GM12878 (cell line): ENCODE measurements at regions not wholly inside any gene's neighbourhood (a gene's known extent, or its start where the extent isn't known, plus 50 kb on each side); places are given as distances from the start of the nearest gene placed in this dataset.

Source experiments
- ATAC-seq: fragments of 200-7000 bp; cut with Tn5 transposase; 3 replicates; pipeline ENCODE4 v1.9.1; 2020; ENCODE audit warnings: mild to moderate bottlenecking, moderate library complexity
- BruUV-seq: library from RNA; stranded (reverse); fragments of 400-500 nt; replicated peaks from 2 replicates; lab custom pipeline; 2021; lab: Mats Ljungman, UMichigan
- CTCF ChIA-PET: fragments of 300-600 bp; sonication (Branson Sonifier 250); formaldehyde crosslinking; extraction: SDS; loops from one replicate; lab custom pipeline; 2021; ENCODE audit warnings: inconsistent platforms; lab: Yijun Ruan, JAX
- POLR2A ChIA-PET: fragments of 350-600 bp; formaldehyde crosslinking; extraction: SDS; loops from one replicate; lab custom pipeline; 2021; ENCODE audit warnings: inconsistent platforms; lab: Charles Lee
- RAD21 ChIA-PET: fragments of 300-600 bp; sonication (Branson Sonifier 250); formaldehyde crosslinking; loops from one replicate; lab custom pipeline; 2023; ENCODE audit warnings: antibody characterized with exemption; ENCODE audit not compliant: unreplicated experiment; lab: Charles Lee
- SMC1A ChIA-PET: fragments of 300-600 bp; sonication (Branson Sonifier 250); formaldehyde crosslinking; loops from one replicate; lab custom pipeline; 2023; ENCODE audit not compliant: unreplicated experiment, uncharacterized antibody; lab: Charles Lee
- DNase-seq: peaks from one replicate; pipeline ENCODE4 v3.0.0-alpha.2; 2011; ENCODE audit warnings: low read depth, low spot score
- FAIRE-seq: peaks from 3 replicates; lab custom pipeline; 2011; peaks lifted over from hg19 to GRCh38; lab: Jason Lieb, UNC
- H2AFZ ChIP-seq: 2 replicates; pipeline ENCODE4 v1.6.0; 2011; ENCODE audit warnings: low read depth, low read length, control low read depth; ENCODE audit not compliant: control insufficient read depth
- H3K27ac ChIP-seq: 2 replicates; pipeline ENCODE4 v1.5.1; 2011; ENCODE audit warnings: control low read depth; ENCODE audit not compliant: control insufficient read depth, insufficient read depth
- H3K27me3 ChIP-seq, 2 experiments: replicated peaks in 1 of 2; 2 replicates each; pipeline versions ENCODE4 v1.6.0 to v1.6.1; 2011; ENCODE audit warnings: low read length in 1 of 2; ENCODE audit not compliant: control insufficient read depth in 2 of 2, insufficient read depth in 2 of 2
- H3K36me3 ChIP-seq, 2 experiments: 2 replicates each; pipeline ENCODE4 v1.5.1; 2011; ENCODE audit warnings: low read length in 1 of 2; ENCODE audit not compliant: control insufficient read depth in 2 of 2, insufficient read depth in 2 of 2
- H3K4me1 ChIP-seq: 2 replicates; pipeline ENCODE4 v1.6.1; 2011; ENCODE audit warnings: mild to moderate bottlenecking, low read length, moderate library complexity, mixed read lengths; ENCODE audit not compliant: control insufficient read depth, insufficient read depth
- H3K4me2 ChIP-seq: 2 replicates; pipeline ENCODE4 v1.6.0; 2011; ENCODE audit warnings: control low read depth; ENCODE audit not compliant: control insufficient read depth, insufficient read depth
- H3K4me3 ChIP-seq: fragments of 200-600 bp; sonication (generic); 2 replicates; pipeline ENCODE4 v1.5.1; 2016
- H3K79me2 ChIP-seq: 2 replicates; pipeline ENCODE4 v1.6.0; 2011; ENCODE audit warnings: low read length; ENCODE audit not compliant: control insufficient read depth, insufficient read depth
- H3K9ac ChIP-seq: 2 replicates; pipeline ENCODE4 v1.8.0; 2011; ENCODE audit warnings: low read length, control low read depth, mixed read lengths; ENCODE audit not compliant: control insufficient read depth, insufficient read depth
- H3K9me3 ChIP-seq: replicated peaks from 3 replicates; pipeline ENCODE4 v1.5.1; 2011; ENCODE audit warnings: mild to moderate bottlenecking, low read length; ENCODE audit not compliant: control insufficient read depth, insufficient read depth
- H4K20me1 ChIP-seq: 2 replicates; pipeline ENCODE4 v1.6.0; 2011; ENCODE audit not compliant: control insufficient read depth, insufficient read depth
- HDAC6 ChIP-seq: fragments of 200-600 bp; sonication (generic); IDR thresholded peaks from one replicate; pipeline ENCODE4 v1.8.0; 2017; ENCODE audit warnings: antibody characterized with exemption; ENCODE audit not compliant: unreplicated experiment
- HDGF ChIP-seq: fragments of 450-650 bp; IDR thresholded peaks from 2 replicates; pipeline ENCODE4 v1.6.1; 2016; ENCODE audit warnings: antibody characterized with exemption
- IKZF1 ChIP-seq: fragments of 450-650 bp; conservative IDR thresholded peaks from 2 replicates; pipeline ENCODE4 v1.6.1; 2017; ENCODE audit warnings: antibody characterized with exemption, mild to moderate bottlenecking
- NR2F1 ChIP-seq: fragments of 450-650 bp; conservative IDR thresholded peaks from 2 replicates; pipeline ENCODE4 v1.6.1; 2017; ENCODE audit warnings: mild to moderate bottlenecking
- POU2F2 ChIP-seq: IDR thresholded peaks from 3 replicates; pipeline ENCODE4 v1.6.1; 2011; ENCODE audit warnings: low read depth, mild to moderate bottlenecking, low read length, borderline replicate concordance
- WGBS: methylation state at CpG from one replicate; pipeline ENCODE4 v1.1.6; 2016; ENCODE audit warnings: low lambda C conversion rate; ENCODE audit not compliant: insufficient replicate concordance, insufficient coverage; ENCODE audit errors: missing lambda C conversion rate; 5-methylcytosine and 5-hydroxymethylcytosine counted together
- in situ Hi-C: fragments of 300-500 bp; cut with MboI; formaldehyde crosslinking; loops from 9 replicates; pipeline ENCODE4 v1.14.3; 2018; ENCODE audit warnings: mixed read lengths
- intact Hi-C: fragments of 100-400 bp; cut with micrococcal nuclease; formaldehyde crosslinking; loops from one replicate; pipeline ENCODE4 v1.14.2; 2022; ENCODE audit not compliant: unreplicated experiment
- TF ChIP-seq, protein P1 (sequence below): fragments of 450-650 bp; conservative IDR thresholded peaks from 2 replicates; pipeline ENCODE4 v1.6.1; 2017; ENCODE audit warnings: mild to moderate bottlenecking, moderate library complexity
- TF ChIP-seq, protein P2 (sequence below): fragments of 450-650 bp; IDR thresholded peaks from 2 replicates; pipeline ENCODE4 v1.6.1; 2016; ENCODE audit warnings: mild to moderate bottlenecking
- TF ChIP-seq, protein P3 (sequence below): fragments of 450-650 bp; IDR thresholded peaks from 2 replicates; pipeline ENCODE4 v1.6.1; 2017; ENCODE audit warnings: mild to moderate bottlenecking, low read depth, inconsistent platforms; ENCODE audit not compliant: poor library complexity, severe bottlenecking

DNA sequence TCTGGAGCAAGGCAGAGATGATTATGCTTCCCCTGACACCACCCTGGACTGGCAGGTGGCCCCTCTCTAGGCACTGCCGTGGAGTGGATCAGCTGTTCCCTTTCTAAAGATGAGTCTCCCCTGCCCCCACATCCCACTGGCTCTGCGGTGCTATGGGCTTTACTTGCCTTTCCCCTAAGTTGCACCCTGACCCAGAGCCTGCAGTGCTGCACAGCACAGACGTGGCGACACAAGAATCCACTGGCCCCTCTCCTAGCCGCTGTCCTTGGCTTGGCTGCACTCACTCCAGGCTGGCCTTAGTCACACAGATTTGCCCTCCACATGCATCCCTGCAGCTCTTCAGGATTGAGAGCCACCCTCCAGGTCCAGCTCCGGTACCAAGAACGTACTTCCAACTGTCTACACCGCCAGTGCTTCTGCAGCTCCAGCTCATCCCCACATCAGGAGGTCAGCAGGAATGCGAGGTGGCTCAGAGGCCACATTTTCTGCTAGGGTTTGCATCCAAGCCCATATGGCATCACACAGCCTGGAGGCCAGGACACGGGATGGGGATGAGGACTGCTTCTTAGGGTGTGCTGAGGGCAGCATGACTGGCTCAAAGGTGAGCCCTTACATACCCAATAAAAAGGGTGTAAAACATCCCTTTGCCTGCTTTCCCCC is 82.4 kb upstream of the RASGRF1 start:
- FAIRE-seq, result no peak
- H3K27ac ChIP-seq, result no peak overlapping the region
- H4K20me1 ChIP-seq, result no peaks in the 10 kb centered on the region
- ChIA-PET SMC1A (no interaction called here), CTCF (interaction anchor here (0.6 to 3.6 kb wide), 2 partner anchors 12 to 694 kb away, joined by 3 to 17 read pairs; no protein-coding TSS in a partner anchor), POLR2A (no interaction called here), RAD21 (no interaction called here)
- no peak overlapping the region for H3K9ac ChIP-seq
- no peak for DNase-seq
- no peaks in the 10 kb centered on the region for H3K9me3 ChIP-seq
- intact Hi-C loops (no loop called here), in situ Hi-C loops (no loop called here)
- H3K4me3 ChIP-seq, result no peak overlapping the region
- TF ChIP-seq, protein P1, sequence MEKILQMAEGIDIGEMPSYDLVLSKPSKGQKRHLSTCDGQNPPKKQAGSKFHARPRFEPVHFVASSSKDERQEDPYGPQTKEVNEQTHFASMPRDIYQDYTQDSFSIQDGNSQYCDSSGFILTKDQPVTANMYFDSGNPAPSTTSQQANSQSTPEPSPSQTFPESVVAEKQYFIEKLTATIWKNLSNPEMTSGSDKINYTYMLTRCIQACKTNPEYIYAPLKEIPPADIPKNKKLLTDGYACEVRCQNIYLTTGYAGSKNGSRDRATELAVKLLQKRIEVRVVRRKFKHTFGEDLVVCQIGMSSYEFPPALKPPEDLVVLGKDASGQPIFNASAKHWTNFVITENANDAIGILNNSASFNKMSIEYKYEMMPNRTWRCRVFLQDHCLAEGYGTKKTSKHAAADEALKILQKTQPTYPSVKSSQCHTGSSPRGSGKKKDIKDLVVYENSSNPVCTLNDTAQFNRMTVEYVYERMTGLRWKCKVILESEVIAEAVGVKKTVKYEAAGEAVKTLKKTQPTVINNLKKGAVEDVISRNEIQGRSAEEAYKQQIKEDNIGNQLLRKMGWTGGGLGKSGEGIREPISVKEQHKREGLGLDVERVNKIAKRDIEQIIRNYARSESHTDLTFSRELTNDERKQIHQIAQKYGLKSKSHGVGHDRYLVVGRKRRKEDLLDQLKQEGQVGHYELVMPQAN, result no peak
- no peak for TF ChIP-seq POU2F2
- no peak for TF ChIP-seq IKZF1
- TF ChIP-seq HDAC6, result no peak
- TF ChIP-seq, protein P2, sequence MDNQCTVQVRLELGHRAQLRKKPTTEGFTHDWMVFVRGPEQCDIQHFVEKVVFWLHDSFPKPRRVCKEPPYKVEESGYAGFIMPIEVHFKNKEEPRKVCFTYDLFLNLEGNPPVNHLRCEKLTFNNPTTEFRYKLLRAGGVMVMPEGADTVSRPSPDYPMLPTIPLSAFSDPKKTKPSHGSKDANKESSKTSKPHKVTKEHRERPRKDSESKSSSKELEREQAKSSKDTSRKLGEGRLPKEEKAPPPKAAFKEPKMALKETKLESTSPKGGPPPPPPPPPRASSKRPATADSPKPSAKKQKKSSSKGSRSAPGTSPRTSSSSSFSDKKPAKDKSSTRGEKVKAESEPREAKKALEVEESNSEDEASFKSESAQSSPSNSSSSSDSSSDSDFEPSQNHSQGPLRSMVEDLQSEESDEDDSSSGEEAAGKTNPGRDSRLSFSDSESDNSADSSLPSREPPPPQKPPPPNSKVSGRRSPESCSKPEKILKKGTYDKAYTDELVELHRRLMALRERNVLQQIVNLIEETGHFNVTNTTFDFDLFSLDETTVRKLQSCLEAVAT, result no peak
- no peak for TF ChIP-seq HDGF
- TF ChIP-seq, protein P3, sequence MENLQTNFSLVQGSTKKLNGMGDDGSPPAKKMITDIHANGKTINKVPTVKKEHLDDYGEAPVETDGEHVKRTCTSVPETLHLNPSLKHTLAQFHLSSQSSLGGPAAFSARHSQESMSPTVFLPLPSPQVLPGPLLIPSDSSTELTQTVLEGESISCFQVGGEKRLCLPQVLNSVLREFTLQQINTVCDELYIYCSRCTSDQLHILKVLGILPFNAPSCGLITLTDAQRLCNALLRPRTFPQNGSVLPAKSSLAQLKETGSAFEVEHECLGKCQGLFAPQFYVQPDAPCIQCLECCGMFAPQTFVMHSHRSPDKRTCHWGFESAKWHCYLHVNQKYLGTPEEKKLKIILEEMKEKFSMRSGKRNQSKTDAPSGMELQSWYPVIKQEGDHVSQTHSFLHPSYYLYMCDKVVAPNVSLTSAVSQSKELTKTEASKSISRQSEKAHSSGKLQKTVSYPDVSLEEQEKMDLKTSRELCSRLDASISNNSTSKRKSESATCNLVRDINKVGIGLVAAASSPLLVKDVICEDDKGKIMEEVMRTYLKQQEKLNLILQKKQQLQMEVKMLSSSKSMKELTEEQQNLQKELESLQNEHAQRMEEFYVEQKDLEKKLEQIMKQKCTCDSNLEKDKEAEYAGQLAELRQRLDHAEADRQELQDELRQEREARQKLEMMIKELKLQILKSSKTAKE, result no peak
- no peak for TF ChIP-seq NR2F1
- no peaks in the 10 kb centered on the region for H3K79me2 ChIP-seq
- H3K36me3 ChIP-seq, result no peaks in the 10 kb centered on the region
- no peak overlapping the region for H3K4me2 ChIP-seq
- no peak for ATAC-seq
- 23% methylated on average over 10 of the region's 10 CpGs for WGBS
- no peak overlapping the region for H2AFZ ChIP-seq
- H3K27me3 ChIP-seq, result peaks cover 0 to 4% of the 10 kb centered on the region in 2 experiments; a peak in 3 of 4 replicates
- H3K4me1 ChIP-seq, result no peaks in the 10 kb centered on the region
- no TSS peak for BruUV-seq
